IPS DF 6.9 (cell line): ENCODE measurements at regions not wholly inside any gene's neighbourhood (a gene's known extent, or its start where the extent isn't known, plus 50 kb on each side); places are given as distances from the start of the nearest gene placed in this dataset.

Source experiments
- DNase-seq: peaks from one replicate; pipeline ENCODE4 v3.0.0-alpha.2; 2013; ENCODE audit warnings: low read depth, low spot score
- H3K27ac ChIP-seq: one replicate; pipeline ENCODE4 v1.5.1; 2013; ENCODE audit warnings: low read length, control low read depth
- H3K27me3 ChIP-seq: 2 replicates; pipeline ENCODE4 v1.6.1; 2013; ENCODE audit warnings: mild to moderate bottlenecking, low read length; ENCODE audit not compliant: control insufficient read depth, insufficient read depth
- H3K36me3 ChIP-seq: 2 replicates; pipeline ENCODE4 v1.6.1; 2013; ENCODE audit warnings: low read length; ENCODE audit not compliant: control insufficient read depth, insufficient read depth
- H3K4me1 ChIP-seq: 2 replicates; pipeline ENCODE4 v1.6.1; 2013; ENCODE audit warnings: low read length; ENCODE audit not compliant: control insufficient read depth, insufficient read depth
- H3K4me3 ChIP-seq: 2 replicates; pipeline ENCODE4 v1.5.1; 2013; ENCODE audit warnings: mild to moderate bottlenecking, low read length
- H3K9me3 ChIP-seq: 2 replicates; pipeline ENCODE4 v1.6.1; 2013; ENCODE audit warnings: low read length, inconsistent platforms; ENCODE audit not compliant: control insufficient read depth, insufficient read depth
- WGBS: extraction: QIAGEN DNeasy Blood & Tissue Kit; methylation state at CpG from one replicate; pipeline ENCODE4 v1.1.7; 2013; ENCODE audit warnings: mixed read lengths, missing lambda C conversion rate; ENCODE audit not compliant: insufficient read length, insufficient coverage; 5-methylcytosine and 5-hydroxymethylcytosine counted together

- no CpG with 5 or more reads among the region's 14 CpGs for WGBS
- H3K4me3 ChIP-seq = no peak overlapping the region
- H3K27ac ChIP-seq = no peak overlapping the region
- no peaks in the 10 kb centered on the region for H3K27me3 ChIP-seq
- H3K4me1 ChIP-seq = no peaks in the 10 kb centered on the region; the same call in 1 of the 2 replicates
- no peaks in the 10 kb centered on the region for H3K9me3 ChIP-seq
- DNase-seq = no peak
- H3K36me3 ChIP-seq = no peaks in the 10 kb centered on the region
These were observed 122.3 kb upstream of the SIX2 start for GRCh38 chr2:45131587-45131986.

GRCh38 chr2:45130736-45131135 is 121.5 kb upstream of the SIX2 start:
- no peak for DNase-seq
- H3K9me3 ChIP-seq = no peaks in the 10 kb centered on the region
- H3K27ac ChIP-seq = no peak overlapping the region
- H3K27me3 ChIP-seq = no peaks in the 10 kb centered on the region
- no CpG with 5 or more reads among the region's 2 CpGs for WGBS
- H3K4me1 ChIP-seq = no peaks in the 10 kb centered on the region; the same call in 1 of the 2 replicates
- H3K4me3 ChIP-seq = no peak overlapping the region
- no peaks in the 10 kb centered on the region for H3K36me3 ChIP-seq

GRCh38 chr2:45128580-45128997 is 119.3 kb upstream of the SIX2 start:
- Histone ChIP-seq H3K27me3 (no peaks in the 10 kb centered on the region), H3K27ac (no peak overlapping the region), H3K36me3 (no peaks in the 10 kb centered on the region), H3K4me1 (no peaks in the 10 kb centered on the region), H3K9me3 (no peaks in the 10 kb centered on the region), H3K4me3 (no peak overlapping the region)
- no CpG with 5 or more reads among the region's 1 CpG for WGBS
- DNase-seq = no peak

- Histone ChIP-seq H3K36me3 (no peaks in the 10 kb centered on the region), H3K27me3 (no peaks in the 10 kb centered on the region), H3K27ac (no peak overlapping the region), H3K4me3 (no peak overlapping the region), H3K4me1 (no peaks in the 10 kb centered on the region), H3K9me3 (no peaks in the 10 kb centered on the region)
- no CpG with 5 or more reads among the region's 4 CpGs for WGBS
- no peak for DNase-seq
These were observed 118.6 kb upstream of the SIX2 start for GRCh38 chr2:45127891-45128290.

GRCh38 chr2:45127321-45127720 is 118.1 kb upstream of the SIX2 start:
- no peaks in the 10 kb centered on the region for H3K9me3 ChIP-seq
- no peak for DNase-seq
- H3K4me3 ChIP-seq = no peak overlapping the region
- H3K27me3 ChIP-seq = no peaks in the 10 kb centered on the region
- no peak overlapping the region for H3K27ac ChIP-seq
- no peaks in the 10 kb centered on the region for H3K4me1 ChIP-seq
- H3K36me3 ChIP-seq = no peaks in the 10 kb centered on the region
- no CpG with 5 or more reads among the region's 6 CpGs for WGBS

- no peak overlapping the region for H3K4me3 ChIP-seq
- WGBS = no CpG with 5 or more reads among the region's 4 CpGs
- no peaks in the 10 kb centered on the region for H3K9me3 ChIP-seq
- H3K4me1 ChIP-seq = no peaks in the 10 kb centered on the region
- no peaks in the 10 kb centered on the region for H3K27me3 ChIP-seq
- no peak overlapping the region for H3K27ac ChIP-seq
- no peaks in the 10 kb centered on the region for H3K36me3 ChIP-seq
- no peak for DNase-seq
These were observed 116.0 kb upstream of the SIX2 start for GRCh38 chr2:45125232-45125631.

- H3K27ac ChIP-seq = no peak overlapping the region
- no peaks in the 10 kb centered on the region for H3K36me3 ChIP-seq
- no peaks in the 10 kb centered on the region for H3K9me3 ChIP-seq
- no peaks in the 10 kb centered on the region for H3K4me1 ChIP-seq
- WGBS = no CpG with 5 or more reads among the region's 5 CpGs
- no peak for DNase-seq
- H3K4me3 ChIP-seq = no peak overlapping the region
- no peaks in the 10 kb centered on the region for H3K27me3 ChIP-seq
These were observed 115.2 kb upstream of the SIX2 start for GRCh38 chr2:45124456-45124855.

- no peak for DNase-seq
- Histone ChIP-seq H3K27me3 (no peaks in the 10 kb centered on the region), H3K9me3 (no peaks in the 10 kb centered on the region), H3K27ac (no peak overlapping the region), H3K4me1 (no peaks in the 10 kb centered on the region), H3K4me3 (no peak overlapping the region), H3K36me3 (no peaks in the 10 kb centered on the region)
- WGBS = no CpG with 5 or more reads among the region's 6 CpGs
These were observed 114.4 kb upstream of the SIX2 start for GRCh38 chr2:45123521-45124191.

GRCh38 chr2:45123065-45123464 is 113.8 kb upstream of the SIX2 start:
- H3K4me1 ChIP-seq = no peaks in the 10 kb centered on the region
- no peak overlapping the region for H3K27ac ChIP-seq
- H3K27me3 ChIP-seq = no peaks in the 10 kb centered on the region
- no peaks in the 10 kb centered on the region for H3K36me3 ChIP-seq
- H3K4me3 ChIP-seq = no peak overlapping the region
- no CpG with 5 or more reads among the region's 2 CpGs for WGBS
- DNase-seq = no peak
- no peaks in the 10 kb centered on the region for H3K9me3 ChIP-seq

- no peaks in the 10 kb centered on the region for H3K36me3 ChIP-seq
- no peaks in the 10 kb centered on the region for H3K9me3 ChIP-seq
- WGBS = no CpG with 5 or more reads among the region's 5 CpGs
- no peaks in the 10 kb centered on the region for H3K4me1 ChIP-seq
- no peak for DNase-seq
- H3K27me3 ChIP-seq = no peaks in the 10 kb centered on the region
- no peak overlapping the region for H3K4me3 ChIP-seq
- no peak overlapping the region for H3K27ac ChIP-seq
These were observed 112.1 kb upstream of the SIX2 start for GRCh38 chr2:45121236-45121927.

GRCh38 chr2:45120546-45120945 is 111.3 kb upstream of the SIX2 start:
- no peaks in the 10 kb centered on the region for H3K4me1 ChIP-seq
- no peak overlapping the region for H3K27ac ChIP-seq
- DNase-seq = no peak
- no peaks in the 10 kb centered on the region for H3K9me3 ChIP-seq
- no peaks in the 10 kb centered on the region for H3K36me3 ChIP-seq
- H3K4me3 ChIP-seq = no peak overlapping the region
- H3K27me3 ChIP-seq = no peaks in the 10 kb centered on the region
